K562 (cell line): ENCODE measurements at regions not wholly inside any gene's neighbourhood (a gene's known extent, or its start where the extent isn't known, plus 50 kb on each side); places are given as distances from the start of the nearest gene placed in this dataset.

Experiments
- ATAC-seq: fragments of 200-7000 bp; cut with Tn5 transposase; 3 replicates; pipeline ENCODE4 v1.9.1; 2020; ENCODE audit warnings: moderate library complexity
- BruUV-seq: library from RNA; stranded (reverse); fragments of 400-500 nt; replicated peaks from 2 replicates; lab custom pipeline; 2021; lab: Mats Ljungman, UMichigan
- CTCF ChIA-PET: fragments of 300-600 bp; formaldehyde crosslinking; extraction: SDS; loops from one replicate; lab custom pipeline; 2021; ENCODE audit warnings: low intra/inter-chr PET ratio; lab: Yijun Ruan, JAX
- POLR2A ChIA-PET: fragments of 300-600, 350-650 bp; sonication (Branson Sonifier 250); formaldehyde crosslinking; extraction: SDS; loops from one replicate; lab custom pipeline; 2021; ENCODE audit warnings: antibody characterized with exemption, inconsistent platforms; lab: Yijun Ruan, JAX
- DNase-seq, 4 experiments: peaks; one replicate each; pipeline versions ENCODE4 v3.0.0 to v3.0.0-alpha.2; 2011 to 2018; ENCODE audit warnings: low spot score in 3 of 4, mixed read lengths in 3 of 4; ENCODE audit errors: extremely low read depth in 1 of 4
- FAIRE-seq: peaks from 2 replicates; lab custom pipeline; 2011; peaks lifted over from hg19 to GRCh38; lab: Jason Lieb, UNC
- H2AFZ ChIP-seq: 2 replicates; pipeline ENCODE4 v1.6.0; 2011; ENCODE audit warnings: low read depth, low read length, control low read depth, inconsistent platforms
- H3K27ac ChIP-seq: fragments of 200-600 bp; 3 replicates; pipeline ENCODE4 v1.8.0; 2011; ENCODE audit warnings: low read depth, mild to moderate bottlenecking, control low read depth, inconsistent platforms, low read length, moderate library complexity, mixed read lengths; ENCODE audit errors: extremely low read depth
- H3K27me3 ChIP-seq, 2 experiments: fragments of 300-600 bp in 1 of 2; 2 replicates in 1 of 2; 3 replicates in 1 of 2; pipeline versions ENCODE4 v1.6.0 to v1.8.0; 2011; ENCODE audit warnings: inconsistent platforms in 2 of 2, low read length in 2 of 2, mild to moderate bottlenecking in 1 of 2, mixed read lengths in 1 of 2, moderate library complexity in 1 of 2; ENCODE audit not compliant: control insufficient read depth in 2 of 2, insufficient read depth in 2 of 2
- H3K36me3 ChIP-seq: fragments of 300-600 bp; 3 replicates; pipeline ENCODE4 v1.8.0; 2011; ENCODE audit warnings: mild to moderate bottlenecking, low read length, inconsistent platforms; ENCODE audit not compliant: control insufficient read depth, insufficient read depth
- H3K4me1 ChIP-seq, 2 experiments: fragments of 200-600 bp in 1 of 2; replicated peaks in 1 of 2; 2 replicates in 1 of 2; 3 replicates in 1 of 2; pipeline versions ENCODE4 v1.5.1 to v1.8.0; 2011; ENCODE audit warnings: inconsistent platforms in 2 of 2, low read length in 2 of 2, mild to moderate bottlenecking in 1 of 2, mixed read lengths in 1 of 2, moderate library complexity in 1 of 2; ENCODE audit not compliant: control insufficient read depth in 2 of 2, insufficient read depth in 2 of 2
- H3K4me2 ChIP-seq: 2 replicates; pipeline ENCODE4 v1.6.1; 2011; ENCODE audit warnings: low read length, control low read depth, inconsistent platforms, mixed read lengths; ENCODE audit not compliant: insufficient read depth
- H3K4me3 ChIP-seq: fragments of 200-600 bp; sonication (generic), shearing (Covaris generic); 2 replicates; pipeline ENCODE4 v1.5.1; 2016; ENCODE audit warnings: control low read depth, inconsistent platforms
- H3K79me2 ChIP-seq: fragments of 200-600 bp; 3 replicates; pipeline ENCODE4 v1.8.0; 2011; ENCODE audit warnings: low read length, inconsistent platforms; ENCODE audit not compliant: control insufficient read depth, insufficient read depth
- H3K9ac ChIP-seq, 2 experiments: 2 replicates each; pipeline versions ENCODE4 v1.6.0 to v1.6.1; 2011; ENCODE audit warnings: low read depth in 2 of 2, low read length in 2 of 2, control low read depth in 1 of 2, inconsistent platforms in 1 of 2, mild to moderate bottlenecking in 1 of 2, mixed read lengths in 1 of 2; ENCODE audit not compliant: insufficient read depth in 1 of 2
- H3K9me1 ChIP-seq: one replicate; pipeline ENCODE4 v1.6.0; 2011; ENCODE audit warnings: inconsistent platforms, mild to moderate bottlenecking, low read length, moderate library complexity; ENCODE audit not compliant: control insufficient read depth, insufficient read depth
- H3K9me3 ChIP-seq: replicated peaks from 2 replicates; pipeline ENCODE4 v1.5.1; 2011; ENCODE audit warnings: low read depth, low read length, inconsistent platforms; ENCODE audit not compliant: control insufficient read depth, insufficient read depth
- H4K20me1 ChIP-seq: replicated peaks from 2 replicates; pipeline ENCODE4 v1.6.1; 2011; ENCODE audit warnings: low read length, inconsistent platforms, mixed read lengths; ENCODE audit not compliant: control insufficient read depth, insufficient read depth
- BHLHE40 ChIP-seq: IDR thresholded peaks from 2 replicates; pipeline ENCODE4 v1.6.1; 2011; ENCODE audit warnings: low read length, improper control_type of control experiment
- BRD4 ChIP-seq: fragments of 200-600 bp; sonication (generic); IDR thresholded peaks from 2 replicates; pipeline ENCODE4 v1.6.1; 2017; ENCODE audit warnings: inconsistent platforms
- GATAD2B ChIP-seq: fragments of 450-650 bp; IDR thresholded peaks from 2 replicates; pipeline ENCODE4 v1.6.1; 2017; ENCODE audit warnings: mild to moderate bottlenecking, borderline replicate concordance
- HIVEP1 ChIP-seq: fragments of 250-450 bp; sonication (Bioruptor Pico); IDR thresholded peaks from 2 replicates; pipeline ENCODE4 v1.4.0; 2020; ENCODE audit warnings: mild to moderate bottlenecking
- PCBP2 ChIP-seq: fragments of 200-400 bp; formaldehyde crosslinking; IDR thresholded peaks from 2 replicates; pipeline ENCODE4 v1.6.1; 2018; ENCODE audit warnings: low read length, low read depth, mild to moderate bottlenecking, moderate library complexity; ENCODE audit not compliant: poor library complexity, severe bottlenecking
- REST ChIP-seq, 2 experiments: fragments of 450-650 bp; formaldehyde crosslinking in 1 of 2; IDR thresholded peaks; 2 replicates each; pipeline versions ENCODE4 v1.4.0 to v1.6.1; 2014 to 2020; ENCODE audit warnings: mild to moderate bottlenecking in 2 of 2, borderline replicate concordance in 1 of 2, low read depth in 1 of 2
- SMAD1 ChIP-seq: fragments of 150-350 bp; IDR thresholded peaks from 2 replicates; pipeline ENCODE4 v1.6.1; 2014; ENCODE audit warnings: low read length, low read depth; ENCODE audit not compliant: partially characterized antibody
- WHSC1 ChIP-seq: IDR thresholded peaks from one replicate; pipeline ENCODE4 v1.6.1; 2012; ENCODE audit warnings: low read length, control low read depth, inconsistent platforms
- ZBED1 ChIP-seq: IDR thresholded peaks from 2 replicates; pipeline ENCODE4 v1.6.1; 2014
- ZFP1 ChIP-seq: fragments of 450-650 bp; formaldehyde crosslinking; IDR thresholded peaks from 2 replicates; pipeline ENCODE4 v1.4.0; 2020; ENCODE audit warnings: mild to moderate bottlenecking, mixed read lengths
- ZNF263 ChIP-seq: sonication (generic); formaldehyde crosslinking; IDR thresholded peaks from 2 replicates; pipeline ENCODE4 v1.8.0; 2022; ENCODE audit warnings: mild to moderate bottlenecking, missing genetic modification reagents, borderline replicate concordance
- ZNF311 ChIP-seq: fragments of 250-450 bp; sonication (Bioruptor Pico); IDR thresholded peaks from 2 replicates; pipeline ENCODE4 v1.4.0; 2020; ENCODE audit warnings: mild to moderate bottlenecking, moderate library complexity
- WGBS: fragments of 100-300 bp; shearing (Covaris generic); methylation state at CpG from one replicate; pipeline ENCODE4 v1.1.6; 2016; ENCODE audit warnings: low coverage, mixed read lengths; ENCODE audit not compliant: insufficient coverage; ENCODE audit errors: missing lambda C conversion rate; 5-methylcytosine and 5-hydroxymethylcytosine counted together
- in situ Hi-C: fragments of 300-500 bp; cut with MboI; formaldehyde crosslinking; loops from 4 replicates; pipeline ENCODE4 v1.15.0; 2018; ENCODE audit warnings: inconsistent platforms, mixed read lengths
- intact Hi-C: fragments of 100-400 bp; cut with micrococcal nuclease; formaldehyde crosslinking; loops from 2 replicates; pipeline ENCODE4 v1.14.2; 2022

- CTCF ChIA-PET: no interaction called here
- intact Hi-C loops: no loop called here
- no peak overlapping the region for H3K9ac ChIP-seq
- BruUV-seq: no TSS peak
- no peaks in the 10 kb centered on the region for H3K36me3 ChIP-seq
- TF ChIP-seq SMAD1 (no peak), ZNF311 (CRISPR knock-in tag) (no peak), BHLHE40 (no peak), HIVEP1 (no peak), ZNF263 (CRISPR knock-in tag) (no peak), ZFP1 (no peak), ZBED1 (no peak), REST (IDR thresholded peaks at IDR 0.05; ENCODE audit: borderline replicate concordance) (no peak), REST (CRISPR knock-in tag; IDR thresholded peaks at IDR 0.05; ENCODE audit: low read depth) (no peak), GATAD2B (no peak), WHSC1 (no peak), BRD4 (no peak), PCBP2 (no peak)
- TF ChIP-seq, all 486 proteins: peak for 0
- H3K27ac ChIP-seq: no peak overlapping the region
- 3% methylated on average over 2 of the region's 2 CpGs for WGBS
- H3K9me3 ChIP-seq: no peaks in the 10 kb centered on the region; the same call in 1 of the 2 replicates
- H3K4me2 ChIP-seq: no peak overlapping the region
- H3K4me1 ChIP-seq: no peaks in the 10 kb centered on the region
- H2AFZ ChIP-seq: no peak overlapping the region
- H4K20me1 ChIP-seq: no peaks in the 10 kb centered on the region
- no peaks in the 10 kb centered on the region for H3K9me1 ChIP-seq
- in situ Hi-C loops: no loop called here
- no peaks in the 10 kb centered on the region for H3K79me2 ChIP-seq
- DNase-seq: no peak
- no peak overlapping the region for H3K4me3 ChIP-seq
- ATAC-seq: no peak
- no peak for FAIRE-seq
- POLR2A ChIA-PET: no interaction called here
- H3K27me3 ChIP-seq: no peaks in the 10 kb centered on the region
These were observed 109.8 kb downstream of the LUZP4 start for GRCh38 chrX:115399306-115399705.
